OCI-LY3 (cell line): ENCODE measurements at regions not wholly inside any gene's neighbourhood (a gene's known extent, or its start where the extent isn't known, plus 50 kb on each side); places are given as distances from the start of the nearest gene placed in this dataset.
"Not testable (repeated sequence)": the region's sequence is repeated elsewhere in the genome, so short reads cannot be mapped to it uniquely, and the experiment has no call there.

Experiments
- EZH2phosphoT487 ChIP-seq: fragments of 200-600 bp; shearing (Covaris generic); IDR thresholded peaks from 2 replicates; pipeline ENCODE4 v1.6.1; 2018; ENCODE audit warnings: antibody characterized with exemption, mixed run types, low read depth
- TF ChIP-seq, protein P1 (sequence below): fragments of 200-600, 300-600 bp; sonication (generic); IDR thresholded peaks from 2 replicates; pipeline ENCODE4 v1.5.1; 2014; ENCODE audit warnings: antibody characterized with exemption, low read length, low read depth

DNA sequence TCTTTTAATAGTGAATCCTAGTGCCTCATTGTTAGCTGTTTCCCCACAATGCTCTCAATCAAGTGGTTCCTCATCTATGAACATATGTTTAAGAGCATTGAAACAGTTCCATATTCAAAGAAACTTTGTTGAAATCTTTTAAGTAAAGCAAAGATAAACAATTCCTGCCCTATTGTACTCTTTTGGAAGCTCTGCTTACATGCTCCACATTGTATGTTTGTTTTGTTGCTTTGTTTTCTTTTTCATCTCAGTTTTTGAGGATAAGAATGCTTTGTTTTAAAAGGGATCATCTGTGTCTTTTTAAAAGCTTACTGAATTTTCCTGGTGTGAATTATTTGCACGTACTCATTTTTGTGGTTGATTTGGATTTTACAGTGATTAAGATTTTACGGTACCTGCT is 132.2 kb upstream of the MARCKS start:
- TF ChIP-seq, protein P1, sequence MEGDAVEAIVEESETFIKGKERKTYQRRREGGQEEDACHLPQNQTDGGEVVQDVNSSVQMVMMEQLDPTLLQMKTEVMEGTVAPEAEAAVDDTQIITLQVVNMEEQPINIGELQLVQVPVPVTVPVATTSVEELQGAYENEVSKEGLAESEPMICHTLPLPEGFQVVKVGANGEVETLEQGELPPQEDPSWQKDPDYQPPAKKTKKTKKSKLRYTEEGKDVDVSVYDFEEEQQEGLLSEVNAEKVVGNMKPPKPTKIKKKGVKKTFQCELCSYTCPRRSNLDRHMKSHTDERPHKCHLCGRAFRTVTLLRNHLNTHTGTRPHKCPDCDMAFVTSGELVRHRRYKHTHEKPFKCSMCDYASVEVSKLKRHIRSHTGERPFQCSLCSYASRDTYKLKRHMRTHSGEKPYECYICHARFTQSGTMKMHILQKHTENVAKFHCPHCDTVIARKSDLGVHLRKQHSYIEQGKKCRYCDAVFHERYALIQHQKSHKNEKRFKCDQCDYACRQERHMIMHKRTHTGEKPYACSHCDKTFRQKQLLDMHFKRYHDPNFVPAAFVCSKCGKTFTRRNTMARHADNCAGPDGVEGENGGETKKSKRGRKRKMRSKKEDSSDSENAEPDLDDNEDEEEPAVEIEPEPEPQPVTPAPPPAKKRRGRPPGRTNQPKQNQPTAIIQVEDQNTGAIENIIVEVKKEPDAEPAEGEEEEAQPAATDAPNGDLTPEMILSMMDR = not testable (repeated sequence)
- TF ChIP-seq EZH2phosphoT487 = not testable (repeated sequence)
